Nephron progenitor cell (in vitro differentiated cells): ENCODE measurements at regions not wholly inside any gene's neighbourhood (a gene's known extent, or its start where the extent isn't known, plus 50 kb on each side); places are given as distances from the start of the nearest gene placed in this dataset.

Source experiments
- DNase-seq: peaks from one replicate; pipeline ENCODE4 v3.0.0; 2021
- H3K27ac Mint-ChIP-seq: 2 replicates; pipeline ENCODE4 v1.8.0; 2021; ENCODE audit warnings: mild to moderate bottlenecking, moderate library complexity, mixed read lengths
- H3K27me3 Mint-ChIP-seq: 2 replicates; pipeline ENCODE4 v1.8.0; 2021; ENCODE audit warnings: mild to moderate bottlenecking, low read depth, mixed read lengths; ENCODE audit not compliant: poor library complexity
- H3K36me3 Mint-ChIP-seq: 2 replicates; pipeline ENCODE4 v1.8.0; 2021; ENCODE audit warnings: low read depth, mixed read lengths
- H3K4me1 Mint-ChIP-seq: 2 replicates; pipeline ENCODE4 v1.8.0; 2021; ENCODE audit warnings: mixed read lengths
- H3K4me3 Mint-ChIP-seq: 2 replicates; pipeline ENCODE4 v1.8.0; 2021; ENCODE audit warnings: mild to moderate bottlenecking, moderate library complexity, mixed read lengths
- H3K9me3 Mint-ChIP-seq: 2 replicates; pipeline ENCODE4 v1.8.0; 2021; ENCODE audit warnings: mild to moderate bottlenecking, moderate library complexity, mixed read lengths
- TF ChIP-seq, protein P1 (sequence below): fragments of 200-600 bp; sonication (generic); IDR thresholded peaks from 2 replicates; pipeline ENCODE4 v1.5.0; 2021; ENCODE audit warnings: antibody characterized with exemption

DNA sequence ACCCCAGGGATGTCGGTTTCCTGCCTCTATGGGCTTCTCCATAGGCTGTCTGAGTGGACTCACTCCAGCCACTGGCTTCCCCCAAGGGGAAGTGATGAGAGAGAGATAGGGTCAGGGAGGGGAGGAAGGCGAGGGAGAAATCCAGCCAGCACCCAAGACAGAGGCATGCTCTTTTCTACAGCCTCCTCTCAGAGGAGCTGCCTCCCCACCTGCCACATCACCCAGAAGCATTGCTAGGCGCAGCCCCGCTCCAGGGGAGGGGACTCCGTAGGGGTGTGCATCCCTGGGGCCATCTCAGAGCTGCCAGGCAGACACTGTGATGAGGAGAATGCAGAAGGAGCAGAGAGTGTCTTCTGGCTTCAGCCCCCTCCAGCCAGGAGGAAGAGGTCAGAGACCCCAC, 109.5 kb upstream of the NKX1-1 start:
- Mint-ChIP-seq H3K36me3 (no peaks in the 10 kb centered on the region), H3K27ac (no peak overlapping the region), H3K9me3 (no peaks in the 10 kb centered on the region), H3K27me3 (peaks cover 29% of the 10 kb centered on the region), H3K4me1 (peaks cover 20% of the 10 kb centered on the region), H3K4me3 (no peak overlapping the region)
- DNase-seq = no peak
- TF ChIP-seq, protein P1, sequence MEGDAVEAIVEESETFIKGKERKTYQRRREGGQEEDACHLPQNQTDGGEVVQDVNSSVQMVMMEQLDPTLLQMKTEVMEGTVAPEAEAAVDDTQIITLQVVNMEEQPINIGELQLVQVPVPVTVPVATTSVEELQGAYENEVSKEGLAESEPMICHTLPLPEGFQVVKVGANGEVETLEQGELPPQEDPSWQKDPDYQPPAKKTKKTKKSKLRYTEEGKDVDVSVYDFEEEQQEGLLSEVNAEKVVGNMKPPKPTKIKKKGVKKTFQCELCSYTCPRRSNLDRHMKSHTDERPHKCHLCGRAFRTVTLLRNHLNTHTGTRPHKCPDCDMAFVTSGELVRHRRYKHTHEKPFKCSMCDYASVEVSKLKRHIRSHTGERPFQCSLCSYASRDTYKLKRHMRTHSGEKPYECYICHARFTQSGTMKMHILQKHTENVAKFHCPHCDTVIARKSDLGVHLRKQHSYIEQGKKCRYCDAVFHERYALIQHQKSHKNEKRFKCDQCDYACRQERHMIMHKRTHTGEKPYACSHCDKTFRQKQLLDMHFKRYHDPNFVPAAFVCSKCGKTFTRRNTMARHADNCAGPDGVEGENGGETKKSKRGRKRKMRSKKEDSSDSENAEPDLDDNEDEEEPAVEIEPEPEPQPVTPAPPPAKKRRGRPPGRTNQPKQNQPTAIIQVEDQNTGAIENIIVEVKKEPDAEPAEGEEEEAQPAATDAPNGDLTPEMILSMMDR = no peak

DNA sequence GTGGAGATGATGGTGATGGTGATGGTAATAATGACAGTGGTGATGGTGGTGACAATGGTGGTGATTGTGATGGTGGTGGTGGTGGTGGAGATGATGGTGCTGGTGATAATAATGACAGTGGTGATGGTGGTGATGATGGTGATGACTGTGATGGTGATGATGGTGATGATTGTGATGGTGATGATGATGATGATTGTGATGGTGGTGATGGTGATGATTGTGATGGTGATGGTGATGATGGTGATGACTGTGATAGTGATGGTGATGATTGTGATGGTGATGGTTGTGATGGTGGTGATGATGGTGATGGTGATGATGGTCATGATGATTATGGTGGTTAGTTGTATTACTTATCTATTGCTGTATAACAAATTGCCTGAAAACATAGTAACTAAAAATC, 108.9 kb upstream of the NKX1-1 start:
- TF ChIP-seq, protein P1 = no peak
- H3K4me1 Mint-ChIP-seq = peaks cover 20% of the 10 kb centered on the region
- no peaks in the 10 kb centered on the region for H3K9me3 Mint-ChIP-seq
- H3K27ac Mint-ChIP-seq = no peak overlapping the region
- peaks cover 35% of the 10 kb centered on the region for H3K27me3 Mint-ChIP-seq
- H3K36me3 Mint-ChIP-seq = no peaks in the 10 kb centered on the region
- no peak for DNase-seq
- H3K4me3 Mint-ChIP-seq = no peak overlapping the region

DNA sequence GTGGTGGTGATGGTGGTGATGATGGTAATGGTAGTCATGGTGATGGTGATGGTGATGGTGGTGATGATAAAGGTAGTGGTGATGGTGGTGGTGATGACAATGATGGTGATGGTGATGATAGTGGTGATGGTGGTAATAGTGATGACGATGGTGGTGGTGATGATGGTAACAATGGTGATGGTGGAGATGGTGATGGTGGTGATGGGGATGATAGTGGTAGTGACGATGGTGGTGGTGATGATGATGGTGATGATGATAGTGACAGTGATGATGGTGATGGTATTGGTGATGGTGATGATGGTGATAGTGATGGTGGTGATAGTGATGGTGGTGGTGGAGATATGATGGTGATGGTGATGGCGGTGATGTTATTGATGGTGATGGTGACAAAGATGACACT, 108.4 kb upstream of the NKX1-1 start:
- no peaks in the 10 kb centered on the region for H3K9me3 Mint-ChIP-seq
- no peak overlapping the region for H3K4me3 Mint-ChIP-seq
- H3K27me3 Mint-ChIP-seq = peaks cover 35% of the 10 kb centered on the region
- no peak for DNase-seq
- peaks cover 17% of the 10 kb centered on the region for H3K4me1 Mint-ChIP-seq
- TF ChIP-seq, protein P1 = no peak
- H3K36me3 Mint-ChIP-seq = no peaks in the 10 kb centered on the region
- no peak overlapping the region for H3K27ac Mint-ChIP-seq

DNA sequence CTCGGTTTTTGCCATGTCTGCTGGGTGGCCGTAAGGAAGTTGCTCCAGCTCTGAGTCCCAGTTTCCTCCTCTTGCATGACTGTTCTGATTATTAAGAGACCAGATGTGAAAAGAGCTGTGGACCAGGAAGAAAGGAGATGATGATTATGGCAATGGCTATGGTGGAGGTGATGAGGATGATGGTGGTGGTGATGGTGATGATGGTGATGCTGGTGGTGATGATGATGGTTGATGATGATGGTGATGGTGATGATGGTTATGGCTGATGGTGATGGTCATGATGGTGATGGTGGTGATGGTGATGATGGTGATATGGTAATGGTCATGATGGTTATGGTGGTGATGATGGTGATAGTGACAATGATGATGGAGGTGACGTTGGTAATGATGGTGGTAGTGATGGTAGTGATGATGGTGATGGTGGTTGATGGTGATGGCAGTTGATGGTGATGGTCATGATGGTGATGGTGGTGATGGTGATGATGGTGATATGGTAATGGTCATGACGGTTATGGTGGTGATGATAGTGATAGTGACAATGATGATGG, 107.8 kb upstream of the NKX1-1 start:
- no peak for DNase-seq
- TF ChIP-seq, protein P1 = no peak
- Mint-ChIP-seq H3K9me3 (no peaks in the 10 kb centered on the region), H3K27me3 (peaks cover 34% of the 10 kb centered on the region), H3K4me3 (no peak overlapping the region), H3K4me1 (peaks cover 15% of the 10 kb centered on the region), H3K27ac (no peak overlapping the region), H3K36me3 (no peaks in the 10 kb centered on the region)

DNA sequence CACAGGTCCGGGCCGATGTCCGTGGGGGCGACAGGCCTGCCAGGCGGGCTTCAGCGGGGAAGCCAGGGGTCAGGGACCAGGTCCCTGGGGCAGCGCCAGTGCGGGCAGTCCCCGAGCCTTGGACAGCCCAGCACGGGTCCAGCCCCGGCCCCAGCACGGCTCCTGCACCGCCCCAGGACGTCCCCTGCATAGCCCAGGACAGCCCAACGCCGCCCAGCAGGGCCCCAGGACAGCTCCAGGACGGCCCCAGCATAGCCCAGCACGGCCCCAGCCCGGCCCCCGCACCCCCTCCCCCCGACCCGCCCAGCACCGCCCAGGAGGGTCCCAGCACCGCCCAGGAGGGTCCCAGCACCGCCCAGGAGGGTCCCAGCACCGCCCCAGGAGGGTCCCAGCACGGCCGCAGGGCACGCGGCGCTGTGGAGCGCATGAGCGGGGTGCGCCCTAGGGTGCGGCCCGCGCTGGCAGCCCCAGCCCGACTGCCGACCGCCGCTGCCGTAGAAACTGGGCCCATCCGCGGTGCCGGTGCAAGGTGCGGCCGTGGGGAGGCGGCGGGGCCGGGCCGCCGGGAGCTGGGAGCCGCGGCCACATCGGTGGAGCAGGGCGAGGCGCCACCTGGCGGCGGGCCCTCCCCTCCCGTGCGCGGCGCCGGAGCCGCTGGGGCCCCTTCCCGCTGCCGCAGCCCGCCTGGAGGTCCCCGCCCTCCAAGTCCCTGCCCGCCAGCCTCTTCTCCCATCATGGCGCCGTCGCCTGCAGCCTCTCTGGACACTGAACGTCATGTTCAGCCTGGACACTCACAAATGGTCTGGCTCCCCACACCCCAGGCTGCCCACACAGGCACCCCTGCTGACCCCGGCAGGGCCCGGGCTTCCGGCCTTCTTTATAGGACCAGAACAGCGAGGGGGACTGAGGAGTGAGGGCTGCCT, 106.8 kb upstream of the NKX1-1 start:
- DNase-seq = peak; percentile 82

More for the DNA sequence above, 106.8 kb upstream of the NKX1-1 start:
- H3K27me3 Mint-ChIP-seq = peaks cover 32% of the 10 kb centered on the region
- H3K4me1 Mint-ChIP-seq = peaks cover 15% of the 10 kb centered on the region
- TF ChIP-seq, protein P1 = peak; percentile 44
- H3K4me3 Mint-ChIP-seq = no peak overlapping the region
- H3K36me3 Mint-ChIP-seq = no peaks in the 10 kb centered on the region
- H3K9me3 Mint-ChIP-seq = peaks cover under 1% of the 10 kb centered on the region
- H3K27ac Mint-ChIP-seq = no peak overlapping the region
